Activated naive CD4-positive, alpha-beta T cell treated with anti-CD3 and anti-CD28 coated beads for 36 hours (primary cell): ENCODE measurements at regions not wholly inside any gene's neighbourhood (a gene's known extent, or its start where the extent isn't known, plus 50 kb on each side); places are given as distances from the start of the nearest gene placed in this dataset.
A peak's percentile ranks its signal among the peaks of the same experiment; 100 is the strongest.

Experiments used
- CTCF ChIA-PET: fragments of 350-600 bp; sonication (Branson Sonifier 250); formaldehyde crosslinking; loops from one replicate; lab custom pipeline; 2021; ENCODE audit warnings: antibody characterized with exemption; lab: Charles Lee
- DNase-seq: peaks from one replicate; pipeline ENCODE4 v3.0.0-alpha.2; 2020
- H3K27ac Mint-ChIP-seq: one replicate; pipeline ENCODE4 v1.8.0; 2021; ENCODE audit warnings: mild to moderate bottlenecking, mixed read lengths
- H3K27me3 Mint-ChIP-seq: one replicate; pipeline ENCODE4 v1.8.0; 2021; ENCODE audit warnings: low read depth, mixed read lengths
- H3K36me3 Mint-ChIP-seq: one replicate; pipeline ENCODE4 v1.8.0; 2021; ENCODE audit warnings: low read depth, mixed read lengths
- H3K4me1 Mint-ChIP-seq: one replicate; pipeline ENCODE4 v1.8.0; 2021; ENCODE audit warnings: low read depth, mixed read lengths
- H3K4me3 Mint-ChIP-seq: one replicate; pipeline ENCODE4 v1.8.0; 2021; ENCODE audit warnings: mild to moderate bottlenecking, moderate library complexity, mixed read lengths
- H3K9me3 Mint-ChIP-seq: one replicate; pipeline ENCODE4 v1.8.0; 2021; ENCODE audit warnings: mixed read lengths
- intact Hi-C: fragments of 100-400 bp; cut with micrococcal nuclease; formaldehyde crosslinking; loops from one replicate; pipeline ENCODE4 v1.15.1; 2023

DNA sequence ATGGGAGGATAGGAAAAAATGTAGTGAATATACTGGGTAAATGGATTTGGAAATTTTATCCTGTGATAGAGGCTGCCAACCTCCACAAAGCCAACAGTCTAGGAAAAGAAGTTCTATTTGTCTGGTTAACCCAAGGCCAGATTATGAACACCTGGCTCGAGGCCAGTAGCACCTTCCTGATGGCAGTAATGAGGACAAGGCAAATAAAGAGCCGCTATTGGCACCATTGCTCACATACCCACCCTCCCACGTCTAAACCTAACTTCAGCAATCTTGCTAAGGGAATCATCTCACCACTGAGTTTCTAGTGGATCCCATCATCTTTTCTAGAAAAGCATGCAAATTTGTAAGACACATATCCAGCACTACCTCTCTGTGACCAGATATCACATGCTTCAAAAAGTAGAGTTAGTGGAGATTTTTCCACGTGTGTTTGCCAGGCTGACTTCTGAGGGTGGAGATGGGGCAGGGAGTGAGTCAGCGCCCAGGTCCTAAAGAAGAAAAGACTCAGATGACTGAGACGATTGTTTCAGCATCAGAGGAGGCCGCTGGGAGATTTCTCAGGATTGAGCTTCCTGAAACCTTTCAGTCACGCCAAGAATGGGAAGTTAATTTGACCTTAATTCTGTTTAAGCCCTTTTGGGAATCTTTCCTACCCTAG, 362.9 kb downstream of the EMP1 start:
- no peak for DNase-seq
- intact Hi-C loops, result no loop called here
- H3K4me1 Mint-ChIP-seq, result no peaks in the 10 kb centered on the region
- H3K27me3 Mint-ChIP-seq, result peaks cover 3% of the 10 kb centered on the region
- peaks cover 3% of the 10 kb centered on the region for H3K9me3 Mint-ChIP-seq
- no peak overlapping the region for H3K4me3 Mint-ChIP-seq
- no peak overlapping the region for H3K27ac Mint-ChIP-seq
- no peaks in the 10 kb centered on the region for H3K36me3 Mint-ChIP-seq
- CTCF ChIA-PET, result no interaction called here

DNA sequence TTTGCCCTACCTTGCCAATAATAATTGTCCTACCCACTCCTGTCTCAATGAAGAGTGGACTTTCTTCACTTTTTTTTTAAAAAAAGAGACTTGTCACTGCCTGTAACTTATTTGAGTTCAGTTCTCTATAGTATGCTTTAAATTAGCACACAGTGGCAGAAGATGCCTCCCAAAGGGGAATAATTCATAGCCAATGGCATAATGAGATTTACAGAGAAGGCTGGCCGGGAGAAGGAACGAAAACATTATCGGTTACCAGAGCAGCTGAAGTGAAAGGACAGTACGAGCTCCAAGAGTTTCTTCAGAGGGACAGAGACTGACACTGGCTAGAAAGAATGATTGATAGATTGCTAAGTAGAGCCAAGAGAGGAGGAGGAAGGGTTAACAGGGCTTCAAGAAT, 356.3 kb downstream of the EMP1 start:
- Mint-ChIP-seq H3K27ac (no peak overlapping the region), H3K36me3 (no peaks in the 10 kb centered on the region), H3K4me1 (no peaks in the 10 kb centered on the region), H3K9me3 (no peaks in the 10 kb centered on the region), H3K4me3 (no peak overlapping the region), H3K27me3 (no peaks in the 10 kb centered on the region)
- DNase-seq, result no peak
- CTCF ChIA-PET, result interaction anchor here (1.2 kb wide), 1 partner anchor 18 kb away, joined by 3 read pairs; no protein-coding TSS in a partner anchor
- intact Hi-C loops, result no loop called here

DNA sequence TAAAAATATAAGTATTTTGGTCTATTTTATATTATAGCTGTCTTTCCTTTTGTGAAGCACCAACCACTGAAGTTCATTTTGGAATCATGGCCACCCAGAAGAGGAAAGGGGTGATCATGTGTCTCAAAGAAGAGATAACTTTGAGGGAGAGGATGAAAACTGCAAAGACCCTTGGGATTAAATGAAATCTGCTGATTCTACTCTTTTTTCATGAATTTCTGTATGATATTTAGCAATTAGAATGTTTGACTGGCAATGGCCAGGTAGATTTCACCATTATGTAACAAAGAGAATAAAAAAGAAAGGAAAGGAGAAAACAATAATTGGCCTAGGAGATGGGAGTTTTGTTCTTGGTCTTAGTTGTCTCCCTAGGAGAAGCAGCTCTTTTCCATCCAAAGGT, 350.8 kb downstream of the EMP1 start:
- Mint-ChIP-seq H3K4me3 (no peak overlapping the region), H3K27ac (no peak overlapping the region), H3K9me3 (no peaks in the 10 kb centered on the region), H3K27me3 (no peaks in the 10 kb centered on the region), H3K4me1 (no peaks in the 10 kb centered on the region), H3K36me3 (no peaks in the 10 kb centered on the region)
- intact Hi-C loops, result no loop called here
- DNase-seq, result no peak
- CTCF ChIA-PET, result interaction anchor here (0.7 kb wide), 1 partner anchor 269 kb away, joined by 3 read pairs; no protein-coding TSS in a partner anchor

DNA sequence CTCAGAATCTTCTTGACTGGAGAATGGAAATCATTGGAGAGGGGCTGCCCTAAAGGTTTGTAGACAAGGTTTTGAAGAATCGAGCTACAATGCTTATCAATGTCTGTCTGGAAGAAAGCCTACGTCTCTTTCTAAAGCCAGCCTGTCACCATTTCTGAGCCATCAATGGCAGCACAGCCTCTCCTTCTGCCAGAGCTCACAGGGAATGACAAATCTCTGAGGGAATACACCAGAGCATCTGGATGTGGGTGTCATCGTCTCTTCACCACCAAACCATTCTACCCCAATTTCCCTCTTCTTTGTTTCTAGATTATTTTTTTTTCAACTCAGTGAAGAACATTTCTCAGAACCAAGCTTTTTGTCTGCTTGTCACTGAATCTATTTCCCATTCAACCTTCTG, 349.7 kb downstream of the EMP1 start:
- CTCF ChIA-PET, result no interaction called here
- intact Hi-C loops, result no loop called here
- H3K4me1 Mint-ChIP-seq, result no peaks in the 10 kb centered on the region

DNA sequence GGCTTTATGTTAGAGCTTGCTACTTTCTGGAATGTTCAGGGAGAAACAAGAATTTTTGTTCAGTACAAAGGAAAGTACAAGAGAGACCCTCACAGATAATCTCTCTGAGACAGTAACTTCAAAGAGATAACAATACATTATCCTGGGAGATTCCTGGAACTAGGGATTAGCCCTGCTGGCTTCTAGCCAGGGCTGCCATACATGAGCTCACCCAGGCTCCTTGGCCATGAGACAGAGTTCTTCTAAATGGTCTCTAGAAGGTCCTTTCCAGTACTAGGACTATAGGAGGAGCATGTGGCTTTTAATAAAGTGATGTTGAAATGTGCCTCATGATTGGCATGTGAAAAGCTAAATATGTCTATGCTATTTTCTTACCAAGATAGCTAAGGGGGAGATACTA, 342.5 kb downstream of the EMP1 start:
- intact Hi-C loops, result loop anchor here (5.0 kb wide), 1 partner anchor 123 kb away; no protein-coding TSS in a partner anchor
- CTCF ChIA-PET, result interaction anchor here (0.7 kb wide), 1 partner anchor 121 kb away, joined by 4 read pairs; no protein-coding TSS in a partner anchor

More for the DNA sequence above, 349.7 kb downstream of the EMP1 start:
- Mint-ChIP-seq H3K36me3 (no peaks in the 10 kb centered on the region), H3K27me3 (no peaks in the 10 kb centered on the region), H3K27ac (no peak overlapping the region), H3K4me3 (no peak overlapping the region), H3K9me3 (no peaks in the 10 kb centered on the region)
- no peak for DNase-seq

DNA sequence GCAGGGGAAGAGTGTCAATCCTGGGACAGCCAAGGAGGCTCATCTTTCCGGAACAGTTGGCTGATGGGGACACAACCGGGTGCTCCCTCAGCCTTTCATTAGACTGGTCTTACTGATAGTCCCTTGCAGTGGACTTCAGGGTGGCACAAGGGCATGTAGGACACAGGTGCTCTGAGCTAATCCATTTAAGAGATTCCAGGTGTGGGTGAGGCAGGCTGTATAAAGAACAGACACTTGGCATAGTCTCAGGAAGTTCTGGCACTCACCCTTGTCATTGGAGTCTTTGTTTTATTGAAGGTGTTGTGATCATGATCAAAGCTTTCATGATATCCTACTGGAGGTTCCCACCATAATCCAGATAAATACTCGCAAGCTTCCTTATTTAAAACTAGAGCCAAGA, 341.6 kb downstream of the EMP1 start:
- H3K27ac Mint-ChIP-seq, result no peak overlapping the region
- no peaks in the 10 kb centered on the region for H3K9me3 Mint-ChIP-seq
- DNase-seq, result no peak
- CTCF ChIA-PET, result interaction anchor here (1.2 kb wide), 1 partner anchor 191 kb away, joined by 3 read pairs; no protein-coding TSS in a partner anchor
- no peak overlapping the region for H3K4me3 Mint-ChIP-seq
- H3K4me1 Mint-ChIP-seq, result no peaks in the 10 kb centered on the region
- peaks cover 10% of the 10 kb centered on the region for H3K27me3 Mint-ChIP-seq
- H3K36me3 Mint-ChIP-seq, result no peaks in the 10 kb centered on the region
- intact Hi-C loops, result loop anchor here (5.0 kb wide), 1 partner anchor 124 kb away; no protein-coding TSS in a partner anchor

More for the DNA sequence above, 342.5 kb downstream of the EMP1 start:
- no peak for DNase-seq
- H3K4me3 Mint-ChIP-seq, result no peak overlapping the region
- no peak overlapping the region for H3K27ac Mint-ChIP-seq
- H3K36me3 Mint-ChIP-seq, result no peaks in the 10 kb centered on the region
- no peaks in the 10 kb centered on the region for H3K9me3 Mint-ChIP-seq
- peaks cover 10% of the 10 kb centered on the region for H3K27me3 Mint-ChIP-seq
- H3K4me1 Mint-ChIP-seq, result no peaks in the 10 kb centered on the region

DNA sequence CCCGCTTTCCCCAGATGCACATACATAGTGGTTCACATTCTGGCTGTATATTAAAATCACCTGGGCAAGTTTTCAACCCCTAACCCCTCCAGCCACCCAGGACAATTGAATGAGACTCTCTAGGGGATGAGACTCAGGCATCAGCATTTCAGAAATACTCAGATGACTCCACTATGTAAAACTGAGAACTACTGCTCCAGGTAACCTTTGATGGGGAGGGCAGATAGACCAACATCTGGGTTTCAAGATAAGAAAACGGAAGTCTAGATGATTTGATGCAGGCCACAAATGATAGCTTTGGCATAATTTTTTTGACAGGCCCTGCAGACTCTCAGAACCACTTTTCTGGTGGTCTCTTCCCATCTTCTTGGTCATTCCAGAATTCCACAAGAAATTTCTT, 341.1 kb downstream of the EMP1 start:
- DNase-seq, result no peak
- intact Hi-C loops, result loop anchor here (5.0 kb wide), 1 partner anchor 125 kb away; no protein-coding TSS in a partner anchor
- CTCF ChIA-PET, result interaction anchor here (1.2 kb wide), 1 partner anchor 190 kb away, joined by 3 read pairs; no protein-coding TSS in a partner anchor

DNA sequence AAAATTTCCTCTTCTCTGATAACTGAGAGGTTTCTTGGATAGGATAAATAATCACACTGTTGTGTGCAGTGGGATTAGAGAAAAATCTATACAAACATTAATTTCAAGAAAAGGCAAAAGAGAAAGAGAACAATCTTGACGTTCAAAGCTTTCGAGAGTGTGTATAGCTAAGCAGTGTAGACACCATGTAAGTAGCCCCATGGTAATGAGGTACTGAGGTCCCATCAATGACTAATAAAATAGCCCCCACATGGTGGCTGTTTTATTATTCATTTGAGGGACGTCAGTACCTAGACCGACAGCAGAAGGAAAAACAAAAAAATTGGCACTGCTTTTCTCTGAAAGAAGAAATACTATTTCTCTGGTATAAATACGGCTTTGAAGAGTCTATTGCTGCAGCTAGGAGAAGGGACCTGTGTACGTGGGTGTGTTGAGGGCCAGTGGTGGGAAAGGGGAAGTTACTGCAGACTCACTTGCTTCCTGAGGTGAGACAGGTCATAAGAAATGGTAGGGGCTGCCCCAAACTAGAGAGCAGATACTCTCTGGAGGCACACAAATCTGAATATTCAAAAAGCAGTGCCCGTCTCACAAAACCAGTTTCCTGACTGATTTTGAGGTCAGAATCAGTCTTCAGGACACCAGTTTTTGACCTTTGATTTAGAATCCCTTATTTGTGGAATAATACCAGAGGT, 339.8 kb downstream of the EMP1 start:
- Mint-ChIP-seq H3K4me1 (no peaks in the 10 kb centered on the region), H3K27me3 (peaks cover 12% of the 10 kb centered on the region), H3K9me3 (no peaks in the 10 kb centered on the region), H3K36me3 (no peaks in the 10 kb centered on the region), H3K4me3 (no peak overlapping the region), H3K27ac (no peak overlapping the region)
- peak; percentile 11 for DNase-seq
- CTCF ChIA-PET, result no interaction called here
- intact Hi-C loops, result loop anchor here (5.0 kb wide), 1 partner anchor 126 kb away; no protein-coding TSS in a partner anchor

More for the DNA sequence above, 341.1 kb downstream of the EMP1 start:
- Mint-ChIP-seq H3K4me1 (no peaks in the 10 kb centered on the region), H3K27me3 (peaks cover 10% of the 10 kb centered on the region), H3K4me3 (no peak overlapping the region), H3K9me3 (no peaks in the 10 kb centered on the region), H3K36me3 (no peaks in the 10 kb centered on the region), H3K27ac (no peak overlapping the region)

DNA sequence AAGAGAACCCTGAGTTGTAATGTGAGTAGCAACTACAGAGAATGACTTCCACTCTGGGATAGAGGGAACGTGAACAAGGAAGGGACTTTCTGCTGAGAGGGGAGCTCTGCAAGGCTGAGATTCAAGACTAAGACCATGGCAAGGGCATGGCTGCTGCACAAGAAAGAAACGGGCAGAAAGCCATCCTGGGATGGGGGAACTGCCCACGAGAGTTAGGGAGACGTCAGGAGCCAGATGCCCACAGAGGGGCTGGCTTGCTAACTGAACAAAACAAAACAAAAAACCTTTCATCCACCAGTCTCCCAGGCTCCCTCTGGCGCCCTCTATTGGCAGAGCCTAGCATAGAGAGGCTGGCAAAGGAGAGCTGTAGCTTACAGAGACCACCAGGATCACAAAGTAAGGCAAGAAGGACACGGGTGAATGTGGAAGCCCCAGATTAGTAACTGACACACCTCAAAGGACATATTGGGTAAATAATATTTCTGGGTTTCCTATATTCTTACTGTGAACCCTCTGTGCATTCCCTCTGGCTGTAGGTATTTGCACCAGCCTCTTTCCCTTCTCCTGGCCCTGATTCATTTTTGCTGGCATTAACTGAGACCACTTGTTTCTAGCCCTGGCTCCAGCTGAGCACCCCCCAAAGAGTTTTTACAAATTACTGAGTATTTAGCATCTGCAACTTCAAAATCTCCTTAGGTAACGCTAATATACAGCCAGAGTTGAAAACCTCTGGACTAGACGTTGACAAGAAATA, 338.3 kb downstream of the EMP1 start:
- CTCF ChIA-PET, result interaction anchor here (0.7 to 1.4 kb wide), 6 partner anchors 18 to 262 kb away, joined by 3 to 5 read pairs (median 3); no protein-coding TSS in a partner anchor
- Mint-ChIP-seq H3K4me3 (no peak overlapping the region), H3K4me1 (no peaks in the 10 kb centered on the region), H3K27me3 (peaks cover 12% of the 10 kb centered on the region), H3K36me3 (no peaks in the 10 kb centered on the region), H3K9me3 (no peaks in the 10 kb centered on the region), H3K27ac (no peak overlapping the region)
- DNase-seq, result peak; percentile 65
- intact Hi-C loops, result loop anchor here (2.0 to 5.0 kb wide), 4 partner anchors 127 to 278 kb away; no protein-coding TSS in a partner anchor

DNA sequence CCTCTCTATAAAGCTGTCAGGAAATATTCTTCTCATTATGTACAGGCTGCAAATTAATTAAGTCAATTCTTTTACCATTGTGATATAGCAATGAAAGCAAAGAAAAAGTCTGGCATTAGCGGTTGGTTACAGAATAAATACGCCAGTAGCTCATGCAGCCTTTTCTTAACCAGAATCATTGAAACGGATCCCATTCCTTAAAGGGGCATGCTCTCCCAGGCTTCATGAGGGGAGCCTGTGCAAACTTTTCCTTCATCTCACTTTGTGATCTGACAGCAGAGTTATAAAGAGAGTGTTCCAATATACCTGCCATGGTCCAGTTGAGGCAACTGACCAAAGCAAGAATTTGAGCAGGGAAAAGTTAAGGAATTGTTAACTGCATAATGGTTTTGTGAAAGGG, 337.7 kb downstream of the EMP1 start:
- H3K9me3 Mint-ChIP-seq, result no peaks in the 10 kb centered on the region
- no peak for DNase-seq
- no peak overlapping the region for H3K4me3 Mint-ChIP-seq
- H3K27ac Mint-ChIP-seq, result no peak overlapping the region
- no peaks in the 10 kb centered on the region for H3K4me1 Mint-ChIP-seq
- intact Hi-C loops, result loop anchor here (2.0 to 5.0 kb wide), 3 partner anchors 171 to 277 kb away; no protein-coding TSS in a partner anchor
- CTCF ChIA-PET, result interaction anchor here (0.9 to 1.4 kb wide), 5 partner anchors 19 to 259 kb away, joined by 3 to 5 read pairs (median 3); no protein-coding TSS in a partner anchor
- no peaks in the 10 kb centered on the region for H3K36me3 Mint-ChIP-seq
- peaks cover 12% of the 10 kb centered on the region for H3K27me3 Mint-ChIP-seq

DNA sequence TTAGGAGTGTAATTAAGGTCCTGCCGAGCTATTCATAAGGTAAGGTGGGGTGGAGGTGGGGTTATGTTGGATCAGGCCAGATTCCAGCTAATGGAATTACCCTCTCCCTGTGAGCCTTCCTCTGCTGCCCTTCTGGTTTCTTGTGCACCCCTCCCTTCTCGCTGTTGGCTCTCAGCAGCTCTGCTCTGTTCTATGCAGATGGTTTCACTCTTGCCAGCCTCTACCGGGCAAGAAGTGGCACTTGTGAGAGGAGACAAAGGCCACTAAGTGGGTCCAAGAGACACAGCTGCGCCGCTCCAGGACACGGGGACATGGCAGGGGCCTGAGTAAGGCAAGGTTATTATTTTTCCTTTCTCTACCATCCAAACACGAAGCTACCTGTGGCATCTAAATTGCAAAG, 334.4 kb downstream of the EMP1 start:
- Mint-ChIP-seq H3K27me3 (peaks cover 9% of the 10 kb centered on the region), H3K4me1 (no peaks in the 10 kb centered on the region), H3K4me3 (no peak overlapping the region), H3K36me3 (no peaks in the 10 kb centered on the region), H3K9me3 (no peaks in the 10 kb centered on the region), H3K27ac (no peak overlapping the region)
- CTCF ChIA-PET, result no interaction called here
- DNase-seq, result no peak
- intact Hi-C loops, result loop anchor here (5.0 kb wide), 1 partner anchor 274 kb away; no protein-coding TSS in a partner anchor
